D721Med (cell line): ENCODE measurements at regions not wholly inside any gene's neighbourhood (a gene's known extent, or its start where the extent isn't known, plus 50 kb on each side); places are given as distances from the start of the nearest gene placed in this dataset.
A peak's percentile ranks its signal among the peaks of the same experiment; 100 is the strongest.

Source experiments
- DNase-seq: peaks from one replicate; pipeline ENCODE4 v3.0.0; 2011; ENCODE audit warnings: low spot score; ENCODE audit not compliant: insufficient read length
- FAIRE-seq: peaks from 2 replicates; lab custom pipeline; 2011; peaks lifted over from hg19 to GRCh38; lab: Jason Lieb, UNC
- CTCF ChIP-seq: IDR thresholded peaks from 2 replicates; pipeline ENCODE4 v1.5.1; 2012; ENCODE audit warnings: mild to moderate bottlenecking, control low read depth; ENCODE audit not compliant: insufficient read depth; ENCODE audit errors: missing control alignments

- FAIRE-seq (no peak), DNase-seq (no peak)
- TF ChIP-seq CTCF, result no peak
These were observed 106.4 kb upstream of the CELF4 start for GRCh38 chr18:37672001-37672400.

GRCh38 chr18:37671530-37671929 lies 105.9 kb upstream of the CELF4 start:
- FAIRE-seq, result no peak
- no peak for TF ChIP-seq CTCF
- DNase-seq, result no peak

GRCh38 chr18:37671119-37671518 lies 105.5 kb upstream of the CELF4 start:
- TF ChIP-seq CTCF, result no peak
- DNase-seq (no peak), FAIRE-seq (no peak)

GRCh38 chr18:37669991-37670534 lies 104.5 kb upstream of the CELF4 start:
- FAIRE-seq (no peak), DNase-seq (no peak)
- TF ChIP-seq CTCF, result no peak

GRCh38 chr18:37668971-37669747 lies 103.6 kb upstream of the CELF4 start:
- no peak for FAIRE-seq
- DNase-seq, result no peak
- TF ChIP-seq CTCF, result no peak

GRCh38 chr18:37667836-37668235 lies 102.2 kb upstream of the CELF4 start:
- DNase-seq (no peak), FAIRE-seq (no peak)
- no peak for TF ChIP-seq CTCF

- FAIRE-seq (peak; percentile 77), DNase-seq (no peak)
- no peak for TF ChIP-seq CTCF
These were observed 101.4 kb upstream of the CELF4 start for GRCh38 chr18:37666991-37667390.
